GM19025 (cell line): ENCODE measurements at regions not wholly inside any gene's neighbourhood (a gene's known extent, or its start where the extent isn't known, plus 50 kb on each side); places are given as distances from the start of the nearest gene placed in this dataset.
"Not testable (repeated sequence)": the region's sequence is repeated elsewhere in the genome, so short reads cannot be mapped to it uniquely, and the experiment has no call there.

Experiments used
- ATAC-seq: cut with Tn5 transposase; IDR thresholded peaks from one replicate; pipeline ENCODE4 v1.9.1; 2021; ENCODE audit warnings: mild to moderate bottlenecking, low read depth, moderate library complexity; ENCODE audit not compliant: unreplicated experiment

- ATAC-seq, result no peak
These were observed 394.0 kb upstream of the MON1B start for GRCh38 chr16:76796978-76797377.

DNA sequence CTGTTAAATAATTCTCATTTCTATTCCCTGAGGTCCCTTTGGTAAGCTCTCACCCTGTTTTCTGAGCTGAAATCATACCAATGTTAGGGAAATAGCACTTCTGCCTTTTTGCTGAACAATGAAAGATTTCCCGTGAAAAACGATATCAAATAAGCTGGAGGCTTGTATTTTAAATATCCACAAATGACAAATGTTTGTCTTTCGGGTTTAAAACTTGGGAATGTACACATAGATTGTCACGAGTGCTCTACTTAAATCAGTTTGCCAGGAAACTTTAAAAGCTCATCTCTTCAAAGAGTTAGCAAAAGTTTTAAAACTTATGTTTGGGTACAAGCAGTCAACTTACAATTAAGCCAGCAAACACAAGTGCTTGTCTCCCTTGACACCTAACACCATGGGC lies 393.5 kb upstream of the MON1B start:
- no peak for ATAC-seq

- ATAC-seq, result no peak
These were observed 390.8 kb upstream of the MON1B start for GRCh38 chr16:76800196-76800595.

DNA sequence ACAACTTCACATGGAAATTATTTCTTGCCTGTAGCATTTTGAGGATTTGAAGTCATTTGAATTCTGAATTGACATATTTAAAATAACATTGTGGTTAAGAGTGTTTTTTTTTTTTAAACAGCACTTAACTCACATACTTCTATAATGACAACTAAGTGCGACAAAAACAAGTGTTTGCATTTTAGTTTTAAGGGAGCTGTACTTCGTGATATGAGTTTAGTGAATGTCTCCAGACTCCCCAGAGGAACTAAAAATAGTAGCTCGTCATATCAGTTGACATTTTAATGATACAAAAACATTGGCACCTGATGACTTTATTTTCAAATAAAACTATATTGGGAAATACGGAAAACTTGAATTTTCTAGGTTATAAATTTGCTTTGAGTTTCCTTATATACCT lies 389.6 kb upstream of the MON1B start:
- ATAC-seq, result no peak

- no peak for ATAC-seq
These were observed 374.5 kb upstream of the MON1B start for GRCh38 chr16:76816475-76816874.

GRCh38 chr16:76818606-76819181 lies 372.3 kb upstream of the MON1B start:
- ATAC-seq, result no peak

DNA sequence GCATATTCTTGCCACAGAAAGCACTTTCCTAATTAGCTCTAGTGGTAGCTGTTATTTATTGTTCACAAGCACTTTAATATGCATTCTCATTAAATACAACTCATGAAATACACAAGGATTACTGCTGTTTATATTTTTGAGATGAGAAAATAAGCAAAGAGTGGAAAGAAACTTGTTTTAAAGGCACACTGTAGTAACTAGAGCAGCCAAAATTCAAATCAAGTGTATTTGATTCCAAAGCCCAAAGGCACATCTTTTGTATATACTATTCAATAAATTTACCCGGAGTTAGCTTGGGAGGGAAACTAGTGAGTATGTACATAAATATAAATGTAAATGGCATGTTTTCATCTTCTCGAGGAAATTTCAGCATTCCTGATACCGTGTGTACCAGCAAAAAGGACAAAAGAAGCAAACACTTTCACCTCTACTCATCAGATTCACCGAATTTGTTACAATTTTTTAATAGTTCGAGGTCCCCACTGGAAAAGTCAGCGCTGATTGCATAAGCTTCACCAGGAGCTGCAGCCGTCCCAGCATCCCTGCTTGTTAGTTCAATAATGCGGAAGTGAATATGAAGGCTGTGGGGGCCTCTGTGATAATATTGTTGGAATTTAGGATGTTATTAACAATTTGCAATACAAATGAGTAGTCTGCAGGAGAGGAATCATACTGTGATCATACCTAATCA lies 371.6 kb upstream of the MON1B start:
- no peak for ATAC-seq

DNA sequence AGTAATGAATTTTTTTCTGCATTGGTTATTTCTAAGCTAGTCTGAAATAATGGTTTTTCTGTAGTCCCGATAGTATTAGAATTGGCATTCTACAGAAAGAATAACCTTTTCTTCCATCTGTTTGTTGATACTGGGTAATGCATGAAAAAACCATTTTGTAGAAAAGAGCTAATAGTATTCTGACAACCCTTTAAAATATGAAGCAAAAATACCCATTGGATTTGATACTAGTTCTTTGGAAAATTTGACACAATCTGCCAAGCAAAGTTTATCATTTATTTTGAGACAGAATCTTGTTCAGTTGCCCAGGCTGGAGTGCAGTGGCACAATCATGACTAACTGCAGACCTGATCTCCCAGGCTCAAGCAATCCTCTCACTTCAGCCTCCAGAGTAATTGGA lies 366.8 kb upstream of the MON1B start:
- no peak for ATAC-seq

- ATAC-seq, result no peak
These were observed 366.2 kb upstream of the MON1B start for GRCh38 chr16:76824791-76825190.

GRCh38 chr16:76835339-76835738 lies 355.7 kb upstream of the MON1B start:
- ATAC-seq, result no peak

DNA sequence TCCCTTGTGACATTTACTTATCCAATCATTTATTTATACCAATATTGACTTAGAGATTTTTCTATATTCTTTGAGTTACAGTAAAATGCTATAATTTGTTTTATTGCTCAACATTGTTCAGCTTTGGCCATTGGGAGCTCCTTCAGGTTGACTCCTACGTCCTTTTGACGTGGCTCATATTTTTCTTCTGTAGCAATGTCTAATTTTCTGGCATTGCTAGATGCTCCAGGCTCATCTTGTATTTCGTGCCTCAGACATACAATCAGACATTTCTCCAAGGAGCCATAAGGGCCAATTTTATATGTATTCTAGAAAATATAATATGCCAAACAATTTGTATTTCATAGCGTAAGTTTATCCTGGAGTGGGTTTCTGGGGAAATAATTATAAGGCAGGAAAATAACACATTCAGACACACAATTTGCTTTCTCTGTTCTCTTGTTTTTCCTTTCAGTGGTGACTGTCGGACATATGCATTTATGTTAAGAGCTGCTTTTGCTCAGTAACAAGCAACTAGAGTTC lies 355.1 kb upstream of the MON1B start:
- no peak for ATAC-seq

GRCh38 chr16:76837872-76838271 lies 353.1 kb upstream of the MON1B start:
- no peak for ATAC-seq

GRCh38 chr16:76854234-76854633 lies 336.8 kb upstream of the MON1B start:
- ATAC-seq, result no peak

DNA sequence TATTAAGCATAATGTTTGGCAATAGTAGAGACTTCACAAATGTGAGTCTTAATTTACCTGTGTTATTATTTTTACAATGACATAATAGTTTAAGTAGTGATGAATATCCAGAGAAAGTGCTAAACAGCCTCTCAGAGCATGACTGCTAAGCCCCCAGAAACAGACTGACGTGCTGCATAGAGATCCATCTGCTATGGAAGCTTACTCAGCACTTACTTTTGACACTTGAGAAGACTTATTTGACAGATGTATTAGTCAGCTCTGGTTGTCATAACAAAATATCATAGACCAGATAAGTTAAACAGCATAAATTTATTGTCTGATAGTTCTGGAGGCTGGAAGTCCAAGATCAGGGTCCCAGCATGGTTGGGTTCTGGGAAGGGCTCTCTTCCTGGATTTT lies 334.9 kb upstream of the MON1B start:
- no peak for ATAC-seq

DNA sequence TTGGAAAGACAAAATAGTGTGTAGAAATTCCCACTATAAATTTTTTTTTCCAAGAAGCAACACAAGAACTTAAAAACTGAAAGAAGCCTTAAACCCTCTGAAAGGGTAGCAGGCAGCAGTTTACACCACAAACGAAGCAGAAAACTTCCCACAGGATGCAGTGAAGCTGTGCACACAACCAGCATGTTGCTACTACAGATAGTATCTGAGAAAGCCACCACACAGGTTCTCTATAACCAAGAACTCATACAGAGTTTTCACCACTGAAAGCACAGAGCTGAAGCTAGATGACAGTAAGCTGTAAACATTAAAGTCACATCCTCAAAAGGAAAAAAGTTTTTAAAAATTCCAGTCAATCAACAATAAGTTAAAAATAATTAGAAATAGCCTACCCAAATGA lies 333.6 kb upstream of the MON1B start:
- ATAC-seq, result no peak

DNA sequence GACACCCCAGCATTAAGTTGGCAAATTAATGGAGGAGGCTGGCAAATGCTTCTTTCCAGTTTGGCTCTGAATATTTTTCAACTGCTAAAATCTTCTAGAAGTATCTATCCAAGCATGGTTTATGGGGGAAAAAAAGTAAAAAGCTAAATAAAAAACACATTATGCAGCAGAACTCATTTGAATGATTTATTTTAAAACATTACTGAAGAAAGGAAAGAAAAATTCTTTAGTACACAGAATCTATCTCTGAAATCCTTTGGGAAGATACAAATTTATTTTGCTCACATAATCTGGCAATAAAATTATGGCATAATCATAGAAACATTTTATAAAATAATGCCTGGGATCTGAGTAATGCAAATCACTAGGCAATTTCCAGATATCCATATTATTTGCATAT lies 328.1 kb upstream of the MON1B start:
- ATAC-seq, result no peak

DNA sequence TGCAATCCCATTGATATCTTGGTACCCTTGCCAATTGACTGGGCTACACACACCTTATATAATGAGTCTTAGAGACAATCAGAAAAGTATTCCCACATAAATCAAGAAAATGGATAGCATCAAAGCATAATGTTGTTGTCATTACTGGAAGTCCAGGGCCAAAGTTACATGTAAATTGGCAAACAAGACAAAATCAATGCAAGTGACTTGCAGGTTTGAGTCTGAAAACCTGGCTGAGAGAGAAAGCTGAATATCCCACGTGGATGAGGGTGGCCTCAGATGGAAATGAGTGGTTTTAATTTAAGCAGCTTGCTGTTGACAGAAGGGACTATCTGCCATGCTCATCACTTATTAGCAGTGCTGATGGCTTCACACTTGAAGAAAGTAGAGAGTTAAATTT lies 324.0 kb upstream of the MON1B start:
- no peak for ATAC-seq

GRCh38 chr16:76875898-76876297 lies 315.1 kb upstream of the MON1B start:
- ATAC-seq, result no peak

DNA sequence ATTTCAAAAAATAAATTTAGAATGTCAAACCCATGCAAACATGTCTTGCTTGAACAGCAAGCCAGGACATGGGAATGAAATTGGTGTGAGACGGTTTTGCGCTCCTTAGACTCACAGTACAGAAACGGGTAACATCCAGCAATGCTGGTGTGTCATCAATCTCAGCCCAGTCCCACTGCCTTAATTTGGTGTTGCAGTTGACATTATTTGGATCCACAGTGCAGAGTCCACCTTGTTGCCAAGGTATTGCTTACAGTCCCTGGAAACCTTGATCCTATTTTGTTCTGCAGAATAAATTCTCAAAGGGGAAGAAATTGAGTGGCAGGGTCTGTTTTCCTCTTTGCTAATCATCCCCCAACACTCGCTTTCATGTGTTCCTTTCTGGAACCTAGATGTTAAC lies 311.6 kb upstream of the MON1B start:
- no peak for ATAC-seq

- ATAC-seq, result not testable (repeated sequence)
These were observed 310.5 kb upstream of the MON1B start for GRCh38 chr16:76880523-76880922.

GRCh38 chr16:76882105-76882504 lies 308.9 kb upstream of the MON1B start:
- no peak for ATAC-seq

DNA sequence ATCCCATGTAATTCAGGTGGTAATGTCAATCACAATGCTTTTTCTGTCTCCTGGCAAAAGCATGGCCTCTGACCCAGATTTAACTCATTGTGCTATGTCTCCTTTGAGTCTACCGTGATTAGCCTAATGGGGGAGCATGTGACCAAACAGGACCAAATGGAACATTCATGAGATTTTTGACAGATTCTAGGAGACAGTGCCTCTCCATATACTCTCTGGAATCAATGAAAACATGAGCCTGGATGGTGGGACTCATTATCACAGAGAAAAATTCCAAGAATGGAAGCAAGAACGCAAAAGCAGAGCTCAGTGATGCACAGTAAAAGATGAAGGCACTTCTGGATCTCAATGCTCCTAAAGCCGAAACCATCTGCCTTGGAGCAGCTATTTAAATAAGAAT lies 307.9 kb upstream of the MON1B start:
- ATAC-seq, result no peak
